ENCODE measurements at regions not wholly inside any gene's neighbourhood (a gene's known extent, or its start where the extent isn't known, plus 50 kb on each side); places are given as distances from the start of the nearest gene placed in this dataset.

GRCh38 chr13:40306817-40307216 lies 359.6 kb downstream of the FOXO1 start:
- TF ChIP-seq, protein P1, sequence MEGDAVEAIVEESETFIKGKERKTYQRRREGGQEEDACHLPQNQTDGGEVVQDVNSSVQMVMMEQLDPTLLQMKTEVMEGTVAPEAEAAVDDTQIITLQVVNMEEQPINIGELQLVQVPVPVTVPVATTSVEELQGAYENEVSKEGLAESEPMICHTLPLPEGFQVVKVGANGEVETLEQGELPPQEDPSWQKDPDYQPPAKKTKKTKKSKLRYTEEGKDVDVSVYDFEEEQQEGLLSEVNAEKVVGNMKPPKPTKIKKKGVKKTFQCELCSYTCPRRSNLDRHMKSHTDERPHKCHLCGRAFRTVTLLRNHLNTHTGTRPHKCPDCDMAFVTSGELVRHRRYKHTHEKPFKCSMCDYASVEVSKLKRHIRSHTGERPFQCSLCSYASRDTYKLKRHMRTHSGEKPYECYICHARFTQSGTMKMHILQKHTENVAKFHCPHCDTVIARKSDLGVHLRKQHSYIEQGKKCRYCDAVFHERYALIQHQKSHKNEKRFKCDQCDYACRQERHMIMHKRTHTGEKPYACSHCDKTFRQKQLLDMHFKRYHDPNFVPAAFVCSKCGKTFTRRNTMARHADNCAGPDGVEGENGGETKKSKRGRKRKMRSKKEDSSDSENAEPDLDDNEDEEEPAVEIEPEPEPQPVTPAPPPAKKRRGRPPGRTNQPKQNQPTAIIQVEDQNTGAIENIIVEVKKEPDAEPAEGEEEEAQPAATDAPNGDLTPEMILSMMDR (conservative IDR thresholded peaks at IDR 0.05): no peak
- no peak for TF ChIP-seq ZFX (IDR thresholded peaks at IDR 0.05)

All from C4-2B (cell line).